Endothelial cell of umbilical vein (primary cell): ENCODE measurements at regions not wholly inside any gene's neighbourhood (a gene's known extent, or its start where the extent isn't known, plus 50 kb on each side); places are given as distances from the start of the nearest gene placed in this dataset.

Experiments
- BruUV-seq: library from RNA; stranded (reverse); fragments of 400-500 nt; replicated peaks from 2 replicates; lab custom pipeline; 2021; lab: Mats Ljungman, UMichigan
- CTCF ChIA-PET: fragments of 300-600, 350-600 bp; sonication (Branson Sonifier 250); formaldehyde crosslinking; loops from one replicate; lab custom pipeline; 2021; ENCODE audit warnings: antibody characterized with exemption, inconsistent platforms; lab: Charles Lee
- POLR2A ChIA-PET: fragments of 300-600, 350-600 bp; sonication (Branson Sonifier 250); formaldehyde crosslinking; loops from one replicate; lab custom pipeline; 2021; ENCODE audit warnings: antibody characterized with exemption, inconsistent platforms; lab: Charles Lee
- DNase-seq: peaks from one replicate; pipeline ENCODE4 v3.0.0-alpha.2; 2011; ENCODE audit warnings: low read depth, low spot score
- FAIRE-seq: peaks from 2 replicates; lab custom pipeline; 2011; peaks lifted over from hg19 to GRCh38; lab: Jason Lieb, UNC
- H2AFZ ChIP-seq: 2 replicates; pipeline ENCODE4 v1.6.0; 2012; ENCODE audit warnings: low read depth, low read length, control low read depth, inconsistent platforms
- H3K27ac ChIP-seq: 2 replicates; pipeline ENCODE4 v1.5.1; 2011; ENCODE audit warnings: low read depth, mild to moderate bottlenecking, control low read depth, low read length, moderate library complexity; ENCODE audit not compliant: insufficient read depth
- H3K27me3 ChIP-seq, 2 experiments: 2 replicates each; pipeline versions ENCODE4 v1.6.0 to v1.6.1; 2011; ENCODE audit warnings: low read length in 2 of 2, mixed read lengths in 1 of 2; ENCODE audit not compliant: control insufficient read depth in 2 of 2, insufficient read depth in 2 of 2
- H3K36me3 ChIP-seq, 2 experiments: 2 replicates in 1 of 2; 3 replicates in 1 of 2; pipeline ENCODE4 v1.5.1; 2011; ENCODE audit warnings: low read length in 2 of 2, mild to moderate bottlenecking in 1 of 2, moderate library complexity in 1 of 2; ENCODE audit not compliant: control insufficient read depth in 2 of 2, insufficient read depth in 2 of 2; ENCODE audit errors: extremely low read depth in 1 of 2
- H3K4me1 ChIP-seq: 3 replicates; pipeline ENCODE4 v1.5.1; 2011; ENCODE audit warnings: mild to moderate bottlenecking, low read length; ENCODE audit not compliant: control insufficient read depth, insufficient read depth; ENCODE audit errors: extremely low read depth
- H3K4me2 ChIP-seq: 2 replicates; pipeline ENCODE4 v1.6.1; 2011; ENCODE audit warnings: low read length, control low read depth, mixed read lengths; ENCODE audit not compliant: insufficient read depth
- H3K4me3 ChIP-seq, 3 experiments: fragments of 200-600 bp in 1 of 3; sonication (generic), shearing (Covaris generic) in 1 of 3; replicated peaks in 1 of 3; 2 replicates each; pipeline ENCODE4 v1.5.1; 2011 to 2016; ENCODE audit warnings: control low read depth in 3 of 3, low read length in 3 of 3, mild to moderate bottlenecking in 2 of 3, inconsistent platforms in 1 of 3, low read depth in 1 of 3, moderate library complexity in 1 of 3; ENCODE audit not compliant: insufficient read depth in 1 of 3
- H3K79me2 ChIP-seq: 2 replicates; pipeline ENCODE4 v1.6.0; 2012; ENCODE audit warnings: low read length, inconsistent platforms; ENCODE audit not compliant: control insufficient read depth, insufficient read depth
- H3K9ac ChIP-seq: replicated peaks from 2 replicates; pipeline ENCODE3; 2011; ENCODE audit warnings: low read length, control low read depth; ENCODE audit not compliant: insufficient read depth; ENCODE audit errors: extremely low read depth
- H3K9me1 ChIP-seq: replicated peaks from 3 replicates; pipeline ENCODE4 v1.6.0; 2011; ENCODE audit warnings: mild to moderate bottlenecking, low read length; ENCODE audit not compliant: control insufficient read depth, insufficient read depth; ENCODE audit errors: extremely low read depth
- H3K9me3 ChIP-seq: replicated peaks from 2 replicates; pipeline ENCODE4 v1.5.1; 2012; ENCODE audit warnings: low read length, inconsistent platforms; ENCODE audit not compliant: control insufficient read depth, insufficient read depth
- H4K20me1 ChIP-seq: replicated peaks from 2 replicates; pipeline ENCODE3; 2011; ENCODE audit warnings: mild to moderate bottlenecking, low read length; ENCODE audit not compliant: control insufficient read depth, insufficient read depth; ENCODE audit errors: extremely low read depth
- FOS ChIP-seq: IDR thresholded peaks from 2 replicates; pipeline ENCODE4 v1.6.1; 2011; ENCODE audit warnings: mild to moderate bottlenecking, low read length, moderate library complexity, borderline replicate concordance; ENCODE audit not compliant: insufficient read depth
- GATA2 ChIP-seq: IDR thresholded peaks from 2 replicates; pipeline ENCODE4 v1.7.0; 2011; ENCODE audit warnings: low read depth, mild to moderate bottlenecking, moderate library complexity, mixed read lengths, low read length; ENCODE audit not compliant: insufficient read length, insufficient read depth
- MYC ChIP-seq: IDR thresholded peaks from one replicate; pipeline ENCODE4 v1.6.1; 2011; ENCODE audit warnings: mild to moderate bottlenecking, low read depth, low read length
- POLR2A ChIP-seq: IDR thresholded peaks from 2 replicates; pipeline ENCODE4 v1.6.1; 2012; ENCODE audit warnings: low read depth, mild to moderate bottlenecking, control low read depth, low read length
- dilution Hi-C: fragments of 300-500 bp; cut with MboI; formaldehyde crosslinking; loops from one replicate; pipeline ENCODE4 v1.15.0; 2019; ENCODE audit warnings: low sequenced_read_pairs; ENCODE audit not compliant: extremely low pct_ligation_motif_present
- intact Hi-C: fragments of 100-400 bp; cut with micrococcal nuclease; formaldehyde crosslinking; loops from one replicate; pipeline ENCODE4 v1.10.0; 2022
- TF ChIP-seq, protein P1 (sequence below), 2 donors: IDR thresholded peaks; 1 replicate in 1 of 2; 2 replicates in 1 of 2; pipeline ENCODE4 v1.5.1; 2011; ENCODE audit warnings: low read length in 2 of 2, mild to moderate bottlenecking in 2 of 2, moderate library complexity in 2 of 2, control low read depth in 1 of 2, inconsistent platforms in 1 of 2, low read depth in 1 of 2; ENCODE audit not compliant: insufficient read depth in 1 of 2; ENCODE audit errors: extremely low read depth in 1 of 2

DNA sequence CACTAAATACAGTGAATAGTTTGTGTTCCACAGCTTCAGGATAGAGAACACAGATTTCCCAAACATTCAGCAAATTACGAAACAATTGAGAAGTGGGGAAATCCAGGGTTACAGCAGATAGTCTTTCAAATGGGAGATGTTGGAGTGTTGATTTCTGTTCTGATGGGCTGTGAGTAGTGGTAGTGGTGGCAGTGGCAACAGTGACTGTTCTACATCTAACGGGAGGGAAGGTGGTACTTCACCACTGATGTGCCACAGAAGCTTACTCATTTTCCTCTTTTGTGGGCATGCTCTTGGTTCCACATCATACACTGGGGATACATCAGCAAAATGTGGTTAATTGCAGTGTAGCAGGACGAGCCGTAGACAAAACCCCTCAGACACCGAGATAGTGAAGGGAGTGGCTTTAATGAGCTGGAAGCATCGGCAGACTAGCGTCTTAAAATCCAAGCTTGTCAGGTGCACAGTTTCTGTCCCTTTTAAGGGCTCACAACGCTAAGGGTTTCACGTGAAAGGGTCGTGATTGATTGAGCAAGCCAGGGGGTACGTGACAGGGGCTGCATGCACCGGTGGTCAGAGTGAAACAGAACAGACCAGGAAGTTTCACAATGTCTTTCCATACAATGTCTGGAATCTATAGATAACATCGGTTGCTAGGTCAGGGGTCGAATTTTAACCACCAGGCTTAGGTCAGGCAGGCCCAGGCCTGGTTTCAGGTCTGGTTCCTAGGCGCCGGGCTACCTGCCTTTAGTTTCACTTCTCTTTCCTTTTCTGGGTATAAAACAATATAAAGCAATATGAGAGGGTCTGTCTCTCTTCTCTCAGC lies 330.6 kb upstream of the FBXO33 start:
- Histone ChIP-seq H3K9ac (no peak overlapping the region), H2AFZ (no peak overlapping the region), H3K9me1 (no peaks in the 10 kb centered on the region), H3K4me2 (no peak overlapping the region), H3K27ac (no peak overlapping the region), H3K4me1 (no peaks in the 10 kb centered on the region), H3K79me2 (no peaks in the 10 kb centered on the region), H3K36me3 (no peaks in the 10 kb centered on the region), H4K20me1 (no peaks in the 10 kb centered on the region), H3K27me3 (no peaks in the 10 kb centered on the region), H3K4me3 (no peak overlapping the region), H3K9me3 (peaks cover 3% of the 10 kb centered on the region)
- BruUV-seq: no TSS peak
- intact Hi-C loops (no loop called here), dilution Hi-C loops (no loop called here)
- ChIA-PET POLR2A (no interaction called here), CTCF (no interaction called here)
- FAIRE-seq (no peak), DNase-seq (no peak)
- no peak for TF ChIP-seq GATA2
- TF ChIP-seq FOS: no peak

DNA sequence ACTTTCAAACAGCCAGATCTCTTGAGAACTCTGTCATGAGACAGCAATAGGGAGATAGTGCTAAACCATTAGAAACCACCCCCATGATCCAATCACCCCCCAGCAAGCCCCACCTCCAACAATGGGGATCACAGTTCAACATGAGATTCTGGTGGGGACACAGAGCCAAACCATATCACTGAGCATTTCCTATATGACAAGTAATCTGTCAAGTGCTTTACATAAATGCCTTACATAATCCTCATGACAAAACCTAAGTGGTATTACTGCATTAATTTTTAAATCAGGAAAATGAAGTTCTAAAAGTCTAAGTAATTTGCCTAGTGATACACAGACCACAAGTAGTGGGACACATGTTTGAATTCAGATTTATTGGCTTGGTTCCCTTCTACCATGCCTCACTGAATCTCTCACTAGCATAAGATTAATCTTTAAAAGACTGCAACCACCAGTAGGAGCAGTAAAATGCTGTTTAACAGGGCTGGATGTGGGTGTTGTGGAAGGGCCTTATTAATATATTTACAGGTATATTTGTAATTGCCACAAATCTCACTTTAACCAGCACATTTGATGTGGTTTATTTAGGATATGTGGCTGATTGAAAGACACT lies 323.1 kb upstream of the FBXO33 start:
- no peak overlapping the region for H3K4me3 ChIP-seq
- H4K20me1 ChIP-seq: no peaks in the 10 kb centered on the region
- no peaks in the 10 kb centered on the region for H3K4me1 ChIP-seq
- no peaks in the 10 kb centered on the region for H3K79me2 ChIP-seq
- H3K27me3 ChIP-seq: no peaks in the 10 kb centered on the region
- H2AFZ ChIP-seq: no peak overlapping the region
- H3K4me2 ChIP-seq: no peak overlapping the region
- H3K9ac ChIP-seq: no peak overlapping the region
- no peak overlapping the region for H3K27ac ChIP-seq
- dilution Hi-C loops (no loop called here), intact Hi-C loops (no loop called here)
- TF ChIP-seq, protein P1, sequence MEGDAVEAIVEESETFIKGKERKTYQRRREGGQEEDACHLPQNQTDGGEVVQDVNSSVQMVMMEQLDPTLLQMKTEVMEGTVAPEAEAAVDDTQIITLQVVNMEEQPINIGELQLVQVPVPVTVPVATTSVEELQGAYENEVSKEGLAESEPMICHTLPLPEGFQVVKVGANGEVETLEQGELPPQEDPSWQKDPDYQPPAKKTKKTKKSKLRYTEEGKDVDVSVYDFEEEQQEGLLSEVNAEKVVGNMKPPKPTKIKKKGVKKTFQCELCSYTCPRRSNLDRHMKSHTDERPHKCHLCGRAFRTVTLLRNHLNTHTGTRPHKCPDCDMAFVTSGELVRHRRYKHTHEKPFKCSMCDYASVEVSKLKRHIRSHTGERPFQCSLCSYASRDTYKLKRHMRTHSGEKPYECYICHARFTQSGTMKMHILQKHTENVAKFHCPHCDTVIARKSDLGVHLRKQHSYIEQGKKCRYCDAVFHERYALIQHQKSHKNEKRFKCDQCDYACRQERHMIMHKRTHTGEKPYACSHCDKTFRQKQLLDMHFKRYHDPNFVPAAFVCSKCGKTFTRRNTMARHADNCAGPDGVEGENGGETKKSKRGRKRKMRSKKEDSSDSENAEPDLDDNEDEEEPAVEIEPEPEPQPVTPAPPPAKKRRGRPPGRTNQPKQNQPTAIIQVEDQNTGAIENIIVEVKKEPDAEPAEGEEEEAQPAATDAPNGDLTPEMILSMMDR (IDR thresholded peaks at IDR 0.05; ENCODE audit: extremely low read depth in 1 of 2, insufficient read depth in 1 of 2, low read depth in 1 of 2, low read length in 2 of 2): no peak
- TF ChIP-seq MYC (no peak), POLR2A (no peak), GATA2 (no peak)
- no peaks in the 10 kb centered on the region for H3K36me3 ChIP-seq
- DNase-seq (no peak), FAIRE-seq (no peak)
- no peaks in the 10 kb centered on the region for H3K9me3 ChIP-seq
- POLR2A ChIA-PET: no interaction called here
- BruUV-seq: no TSS peak
- no peaks in the 10 kb centered on the region for H3K9me1 ChIP-seq
- CTCF ChIA-PET: no interaction called here
